AG04450 (cell line): ENCODE measurements at regions not wholly inside any gene's neighbourhood (a gene's known extent, or its start where the extent isn't known, plus 50 kb on each side); places are given as distances from the start of the nearest gene placed in this dataset.

Source experiments
- CTCF ChIA-PET: fragments of 300-600, 350-600 bp; formaldehyde crosslinking; extraction: SDS; loops from one replicate; lab custom pipeline; 2022; ENCODE audit warnings: antibody characterized with exemption, inconsistent platforms; lab: Charles Lee
- POLR2A ChIA-PET: fragments of 350-600 bp; formaldehyde crosslinking; extraction: SDS; loops from one replicate; lab custom pipeline; 2021; ENCODE audit warnings: antibody characterized with exemption, inconsistent platforms; lab: Yijun Ruan, JAX
- DNase-seq: peaks from one replicate; pipeline ENCODE4 v3.0.0-alpha.2; 2011; ENCODE audit warnings: low read depth, low spot score
- H3K27ac ChIP-seq: one replicate; pipeline ENCODE4 v1.5.1; 2012; ENCODE audit warnings: low read depth, low read length, control low read depth
- H3K27me3 ChIP-seq: one replicate; pipeline ENCODE4 v1.6.0; 2012; ENCODE audit warnings: low read length; ENCODE audit not compliant: control insufficient read depth, insufficient read depth
- H3K4me3 ChIP-seq: 2 replicates; pipeline ENCODE4 v1.5.1; 2011; ENCODE audit warnings: mild to moderate bottlenecking, low read depth, low read length, control low read depth
- H3K9me3 ChIP-seq: 2 replicates; pipeline ENCODE4 v1.5.1; 2012; ENCODE audit warnings: low read length; ENCODE audit not compliant: control insufficient read depth, insufficient read depth
- CTCF ChIP-seq: IDR thresholded peaks from 2 replicates; pipeline ENCODE4 v1.5.1; 2011; ENCODE audit warnings: low read depth, low read length, control low read depth, inconsistent platforms

GRCh38 chr18:41548521-41549260 lies 406.3 kb upstream of the PIK3C3 start:
- CTCF ChIA-PET = no interaction called here
- POLR2A ChIA-PET = no interaction called here
- H3K9me3 ChIP-seq = no peaks in the 10 kb centered on the region

GRCh38 chr18:41545091-41545888 lies 409.7 kb upstream of the PIK3C3 start:
- no peaks in the 10 kb centered on the region for H3K27me3 ChIP-seq
- CTCF ChIA-PET = no interaction called here

More at GRCh38 chr18:41548521-41549260, 406.3 kb upstream of the PIK3C3 start:
- H3K27ac ChIP-seq = no peak overlapping the region
- no peak for DNase-seq
- H3K27me3 ChIP-seq = no peaks in the 10 kb centered on the region
- H3K4me3 ChIP-seq = no peak overlapping the region
- TF ChIP-seq CTCF = no peak

GRCh38 chr18:41543815-41544214 lies 411.2 kb upstream of the PIK3C3 start:
- POLR2A ChIA-PET = no interaction called here
- CTCF ChIA-PET = no interaction called here
- no peak for TF ChIP-seq CTCF
- no peaks in the 10 kb centered on the region for H3K9me3 ChIP-seq
- no peak overlapping the region for H3K27ac ChIP-seq
- no peak for DNase-seq
- H3K4me3 ChIP-seq = no peak overlapping the region
- no peaks in the 10 kb centered on the region for H3K27me3 ChIP-seq

More at GRCh38 chr18:41545091-41545888, 409.7 kb upstream of the PIK3C3 start:
- POLR2A ChIA-PET = no interaction called here
- TF ChIP-seq CTCF = no peak
- H3K27ac ChIP-seq = no peak overlapping the region
- DNase-seq = no peak
- no peak overlapping the region for H3K4me3 ChIP-seq
- H3K9me3 ChIP-seq = no peaks in the 10 kb centered on the region

GRCh38 chr18:41540237-41540871 lies 414.7 kb upstream of the PIK3C3 start:
- ChIA-PET POLR2A (no interaction called here), CTCF (no interaction called here)
- Histone ChIP-seq H3K27me3 (no peaks in the 10 kb centered on the region), H3K27ac (no peak overlapping the region), H3K4me3 (no peak overlapping the region), H3K9me3 (no peaks in the 10 kb centered on the region)
- no peak for DNase-seq
- no peak for TF ChIP-seq CTCF
